Gastrocnemius medialis (tissue), 4 donors: ENCODE measurements at regions not wholly inside any gene's neighbourhood (a gene's known extent, or its start where the extent isn't known, plus 50 kb on each side); places are given as distances from the start of the nearest gene placed in this dataset.

Experiments used
- POLR2A ChIP-seq, 2 donors: fragments of 450-650 bp; IDR thresholded peaks; one replicate each; pipeline ENCODE4 v1.6.1; 2017; ENCODE audit warnings: antibody characterized with exemption in 2 of 2, mild to moderate bottlenecking in 2 of 2, moderate library complexity in 2 of 2
- TF ChIP-seq, protein P1 (sequence below), 5 experiments: fragments of 450-650 bp in 3 of 5; fragments of 200-600 bp in 2 of 5; sonication (generic) in 2 of 5; IDR thresholded peaks in 4 of 5; conservative IDR thresholded peaks in 1 of 5; 1 replicate in 4 of 5; 2 replicates in 1 of 5; pipeline ENCODE4 v1.5.1; 2016 to 2019; ENCODE audit warnings: antibody characterized with exemption in 5 of 5, mild to moderate bottlenecking in 3 of 5, moderate library complexity in 3 of 5

DNA sequence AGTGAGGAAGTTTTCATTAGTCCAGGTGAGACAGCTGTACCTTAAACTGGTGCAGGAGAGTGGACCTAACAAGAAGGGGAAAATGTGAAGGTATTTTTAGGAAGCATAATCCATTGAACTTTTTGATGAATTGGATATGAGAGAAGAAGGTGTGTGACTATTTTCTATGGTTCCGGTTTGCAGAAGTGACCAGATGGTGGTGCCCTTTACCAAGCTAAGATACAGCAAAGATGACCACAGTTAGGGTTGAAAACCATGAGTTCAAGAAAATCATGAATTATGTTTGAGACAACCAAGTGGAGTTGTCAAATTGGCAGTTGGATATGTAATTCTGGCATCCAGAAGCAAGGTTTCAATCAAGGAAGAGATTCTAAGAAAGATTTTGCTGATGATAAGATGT, 61.9 kb upstream of the NRSN1 start:
- TF ChIP-seq, protein P1, sequence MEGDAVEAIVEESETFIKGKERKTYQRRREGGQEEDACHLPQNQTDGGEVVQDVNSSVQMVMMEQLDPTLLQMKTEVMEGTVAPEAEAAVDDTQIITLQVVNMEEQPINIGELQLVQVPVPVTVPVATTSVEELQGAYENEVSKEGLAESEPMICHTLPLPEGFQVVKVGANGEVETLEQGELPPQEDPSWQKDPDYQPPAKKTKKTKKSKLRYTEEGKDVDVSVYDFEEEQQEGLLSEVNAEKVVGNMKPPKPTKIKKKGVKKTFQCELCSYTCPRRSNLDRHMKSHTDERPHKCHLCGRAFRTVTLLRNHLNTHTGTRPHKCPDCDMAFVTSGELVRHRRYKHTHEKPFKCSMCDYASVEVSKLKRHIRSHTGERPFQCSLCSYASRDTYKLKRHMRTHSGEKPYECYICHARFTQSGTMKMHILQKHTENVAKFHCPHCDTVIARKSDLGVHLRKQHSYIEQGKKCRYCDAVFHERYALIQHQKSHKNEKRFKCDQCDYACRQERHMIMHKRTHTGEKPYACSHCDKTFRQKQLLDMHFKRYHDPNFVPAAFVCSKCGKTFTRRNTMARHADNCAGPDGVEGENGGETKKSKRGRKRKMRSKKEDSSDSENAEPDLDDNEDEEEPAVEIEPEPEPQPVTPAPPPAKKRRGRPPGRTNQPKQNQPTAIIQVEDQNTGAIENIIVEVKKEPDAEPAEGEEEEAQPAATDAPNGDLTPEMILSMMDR (IDR thresholded peaks at IDR 0.05 in 4 of 5, conservative IDR thresholded peaks at IDR 0.05 in 1 of 5): no peak
- no peak for TF ChIP-seq POLR2A (IDR thresholded peaks at IDR 0.05)
